ENCODE measurements at regions not wholly inside any gene's neighbourhood (a gene's known extent, or its start where the extent isn't known, plus 50 kb on each side); places are given as distances from the start of the nearest gene placed in this dataset.

DNA sequence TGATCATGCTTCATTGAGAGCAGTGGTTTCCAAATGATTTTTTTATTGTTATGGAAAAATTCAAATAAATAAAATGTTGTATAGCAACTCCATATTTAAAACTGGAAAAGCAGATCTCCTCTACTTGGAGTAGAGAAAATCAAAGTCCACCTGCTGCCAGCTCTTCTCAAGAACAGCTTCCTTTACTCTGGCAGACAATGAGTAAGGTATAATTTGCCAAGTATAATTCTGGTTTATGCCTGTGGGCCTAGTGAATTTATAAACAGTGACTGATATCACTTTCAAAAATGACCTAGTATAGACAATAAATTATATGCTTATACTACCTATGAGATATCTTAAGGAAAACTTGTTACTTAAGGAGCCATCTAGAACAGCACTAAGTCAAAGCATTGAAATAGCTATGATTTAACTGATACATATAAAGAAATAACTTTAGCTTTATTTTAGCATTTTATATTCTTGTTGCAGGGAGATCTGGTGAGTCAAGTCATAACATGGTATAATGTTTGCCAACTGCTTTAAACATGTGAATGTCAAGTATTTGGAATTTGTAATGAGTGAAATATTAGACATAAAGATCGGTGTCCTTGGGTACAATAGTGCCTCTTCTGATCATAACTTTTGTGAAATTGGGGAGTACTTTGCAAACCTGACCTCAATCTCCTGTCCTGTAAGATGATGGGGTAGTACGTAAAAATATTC is 1389.1 kb upstream of the PIK3C3 start:
- DNase-seq (ENCODE audit: low read depth), result no peak
- no peak overlapping the region for H3K4me3 ChIP-seq (ENCODE audit: low read depth, low read length)
- TF ChIP-seq, protein P1, sequence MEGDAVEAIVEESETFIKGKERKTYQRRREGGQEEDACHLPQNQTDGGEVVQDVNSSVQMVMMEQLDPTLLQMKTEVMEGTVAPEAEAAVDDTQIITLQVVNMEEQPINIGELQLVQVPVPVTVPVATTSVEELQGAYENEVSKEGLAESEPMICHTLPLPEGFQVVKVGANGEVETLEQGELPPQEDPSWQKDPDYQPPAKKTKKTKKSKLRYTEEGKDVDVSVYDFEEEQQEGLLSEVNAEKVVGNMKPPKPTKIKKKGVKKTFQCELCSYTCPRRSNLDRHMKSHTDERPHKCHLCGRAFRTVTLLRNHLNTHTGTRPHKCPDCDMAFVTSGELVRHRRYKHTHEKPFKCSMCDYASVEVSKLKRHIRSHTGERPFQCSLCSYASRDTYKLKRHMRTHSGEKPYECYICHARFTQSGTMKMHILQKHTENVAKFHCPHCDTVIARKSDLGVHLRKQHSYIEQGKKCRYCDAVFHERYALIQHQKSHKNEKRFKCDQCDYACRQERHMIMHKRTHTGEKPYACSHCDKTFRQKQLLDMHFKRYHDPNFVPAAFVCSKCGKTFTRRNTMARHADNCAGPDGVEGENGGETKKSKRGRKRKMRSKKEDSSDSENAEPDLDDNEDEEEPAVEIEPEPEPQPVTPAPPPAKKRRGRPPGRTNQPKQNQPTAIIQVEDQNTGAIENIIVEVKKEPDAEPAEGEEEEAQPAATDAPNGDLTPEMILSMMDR (IDR thresholded peaks at IDR 0.05; ENCODE audit: insufficient read depth, low read depth, low read length), result no peak

DNA sequence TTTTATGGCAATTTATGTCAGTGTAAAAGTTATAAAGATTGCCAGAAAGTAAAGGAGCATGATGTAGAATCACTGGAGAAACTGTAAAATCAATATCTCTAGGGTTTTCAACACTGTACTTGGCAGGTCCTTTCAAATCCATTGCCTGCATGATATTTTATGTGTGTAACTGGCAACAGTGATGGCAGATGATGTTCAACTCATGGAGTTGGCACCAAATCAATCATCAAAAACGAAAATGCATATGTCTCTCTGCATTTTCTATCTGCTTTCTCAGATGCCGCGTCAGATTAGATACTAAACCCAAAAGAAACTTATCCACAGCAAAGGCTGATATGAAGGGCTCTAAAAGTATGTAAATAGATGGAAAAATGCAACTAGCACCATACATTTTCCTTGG is 1395.5 kb upstream of the PIK3C3 start:
- no peak for DNase-seq (ENCODE audit: low read depth)
- H3K4me3 ChIP-seq (ENCODE audit: low read depth, low read length), result no peak overlapping the region
- TF ChIP-seq, protein P1 (IDR thresholded peaks at IDR 0.05; ENCODE audit: insufficient read depth, low read depth, low read length), result no peak

DNA sequence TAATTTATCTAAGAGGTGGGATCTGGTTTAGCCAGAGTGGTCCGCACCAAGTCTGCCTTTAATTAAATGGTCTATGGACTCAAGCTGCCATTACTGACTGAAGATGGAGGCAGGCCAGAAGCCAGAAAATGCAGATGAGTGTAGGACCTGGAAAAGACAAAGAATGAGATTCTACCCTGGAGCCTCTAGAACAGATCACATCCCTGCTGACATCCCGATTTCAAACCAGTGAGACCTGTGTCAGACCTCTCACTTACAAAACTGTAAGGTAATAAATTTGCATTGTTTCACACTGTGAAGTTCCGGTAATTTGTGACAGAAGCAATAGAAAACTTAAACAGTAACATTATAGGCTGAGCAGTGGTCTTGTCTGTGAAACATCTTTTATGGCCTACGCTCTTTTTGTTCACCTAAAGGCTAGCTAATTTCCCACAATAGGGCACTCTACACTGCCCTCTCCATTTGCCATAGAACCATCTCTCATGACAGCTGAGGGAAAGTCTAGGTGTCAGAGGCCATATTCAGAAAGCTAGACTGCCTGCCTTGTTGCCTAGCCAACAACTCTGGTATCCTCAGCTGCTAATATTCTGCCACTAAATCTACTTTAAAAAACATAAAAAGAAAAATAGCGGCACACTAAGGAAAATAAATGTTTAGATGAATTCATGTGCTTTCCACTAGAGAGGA is 1396.2 kb upstream of the PIK3C3 start:
- TF ChIP-seq, protein P1 (IDR thresholded peaks at IDR 0.05; ENCODE audit: insufficient read depth, low read depth, low read length), result no peak
- no peak overlapping the region for H3K4me3 ChIP-seq (ENCODE audit: low read depth, low read length)
- DNase-seq (ENCODE audit: low read depth), result no peak

DNA sequence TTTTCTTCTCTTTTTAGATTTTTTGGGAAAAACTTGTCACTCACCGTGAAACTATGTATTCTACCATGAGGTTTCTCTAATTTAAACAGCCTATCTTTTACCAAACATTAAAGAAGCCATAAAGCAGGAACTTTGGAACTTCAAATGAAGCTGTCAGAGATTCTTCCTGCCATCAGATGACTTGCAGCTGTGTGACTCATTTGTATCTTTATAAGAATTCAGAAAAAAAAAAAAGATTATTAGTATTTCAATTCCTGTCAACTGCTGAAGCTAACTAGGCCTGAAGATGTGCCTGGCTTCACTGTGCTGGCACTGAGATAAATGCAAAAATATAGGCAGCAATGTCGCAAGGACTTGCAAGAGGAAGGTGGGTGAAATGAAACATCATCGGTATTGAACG is 1399.1 kb upstream of the PIK3C3 start:
- TF ChIP-seq, protein P1 (IDR thresholded peaks at IDR 0.05; ENCODE audit: insufficient read depth, low read depth, low read length), result no peak
- peak; percentile 28 for DNase-seq (ENCODE audit: low read depth)

DNA sequence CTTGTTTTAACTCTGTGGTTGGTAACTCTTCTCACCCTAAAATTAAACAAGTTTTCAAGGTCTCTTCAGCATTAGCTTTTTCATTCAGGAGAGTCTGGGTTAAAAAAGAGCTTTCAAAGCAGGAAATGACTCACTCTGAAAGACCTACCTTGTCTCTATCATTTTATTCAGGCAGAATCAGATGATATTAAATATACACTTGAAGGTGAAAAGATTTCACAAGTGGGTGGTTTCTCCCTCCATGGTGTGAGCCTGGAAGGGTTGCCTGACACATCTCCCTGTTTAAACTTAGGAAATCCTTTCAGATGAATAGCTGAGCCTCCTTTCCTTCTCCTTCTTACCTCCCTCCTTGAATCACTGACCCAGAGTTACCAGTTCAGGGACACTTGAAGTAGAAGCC is 1402.0 kb upstream of the PIK3C3 start:
- DNase-seq (ENCODE audit: low read depth), result no peak
- TF ChIP-seq, protein P1 (IDR thresholded peaks at IDR 0.05; ENCODE audit: insufficient read depth, low read depth, low read length), result no peak
- no peak overlapping the region for H3K4me3 ChIP-seq (ENCODE audit: low read depth, low read length)

More for the DNA sequence above, 1399.1 kb upstream of the PIK3C3 start:
- no peak overlapping the region for H3K4me3 ChIP-seq (ENCODE audit: low read depth, low read length)

DNA sequence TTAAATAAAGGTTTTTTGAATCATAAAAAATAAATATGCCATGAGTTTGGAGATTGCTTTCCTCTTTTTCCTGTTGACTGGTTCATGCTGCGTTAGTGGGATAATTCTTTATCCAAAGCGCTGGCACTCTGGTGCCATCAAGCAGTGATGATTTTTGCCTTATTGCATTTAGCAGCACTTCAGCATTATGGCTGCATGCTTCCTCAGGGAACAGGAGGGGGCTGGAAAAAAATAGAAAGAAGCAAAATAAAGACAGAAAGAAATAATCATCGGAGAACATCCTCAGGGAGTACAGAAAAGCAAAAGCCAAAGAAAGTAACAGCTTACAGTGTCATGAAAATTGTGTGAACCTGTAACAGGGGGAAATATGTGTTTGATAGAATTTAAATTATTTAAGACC is 1408.2 kb upstream of the PIK3C3 start:
- TF ChIP-seq, protein P1 (IDR thresholded peaks at IDR 0.05; ENCODE audit: insufficient read depth, low read depth, low read length), result no peak
- no peak for DNase-seq (ENCODE audit: low read depth)
- H3K4me3 ChIP-seq (ENCODE audit: low read depth, low read length), result no peak overlapping the region

All from fibroblast of villous mesenchyme (primary cell).